ENCODE measurements at regions not wholly inside any gene's neighbourhood (a gene's known extent, or its start where the extent isn't known, plus 50 kb on each side); places are given as distances from the start of the nearest gene placed in this dataset.
A peak's percentile ranks its signal among the peaks of the same experiment; 100 is the strongest.
"Not testable (repeated sequence)": the region's sequence is repeated elsewhere in the genome, so short reads cannot be mapped to it uniquely, and the experiment has no call there.

DNA sequence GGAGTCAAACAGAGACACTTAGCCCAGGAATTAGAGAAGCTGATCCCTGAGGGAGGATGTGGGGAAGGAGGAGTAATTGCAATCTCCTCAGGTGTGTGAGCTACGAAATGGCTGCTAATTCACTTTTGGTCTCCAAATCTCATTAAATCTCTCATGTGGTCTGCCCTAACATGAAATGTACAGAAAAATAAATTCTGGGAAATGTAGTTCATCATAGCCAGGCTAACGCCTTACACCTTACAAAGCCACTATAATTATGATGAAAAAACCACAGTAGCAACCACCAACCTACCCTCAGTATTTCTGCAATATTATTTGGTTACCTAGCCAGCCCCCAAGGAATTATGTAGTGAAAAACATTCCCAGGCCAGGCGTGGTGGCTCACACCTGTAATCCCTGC lies 354.0 kb downstream of the TMEM167A start:
- in situ Hi-C loops (cut with HindIII; ENCODE audit: low pct_ligation_motif_present, low sequenced_read_pairs), result no loop called here
- DNase-seq, result no peak
- TF ChIP-seq, protein P1, sequence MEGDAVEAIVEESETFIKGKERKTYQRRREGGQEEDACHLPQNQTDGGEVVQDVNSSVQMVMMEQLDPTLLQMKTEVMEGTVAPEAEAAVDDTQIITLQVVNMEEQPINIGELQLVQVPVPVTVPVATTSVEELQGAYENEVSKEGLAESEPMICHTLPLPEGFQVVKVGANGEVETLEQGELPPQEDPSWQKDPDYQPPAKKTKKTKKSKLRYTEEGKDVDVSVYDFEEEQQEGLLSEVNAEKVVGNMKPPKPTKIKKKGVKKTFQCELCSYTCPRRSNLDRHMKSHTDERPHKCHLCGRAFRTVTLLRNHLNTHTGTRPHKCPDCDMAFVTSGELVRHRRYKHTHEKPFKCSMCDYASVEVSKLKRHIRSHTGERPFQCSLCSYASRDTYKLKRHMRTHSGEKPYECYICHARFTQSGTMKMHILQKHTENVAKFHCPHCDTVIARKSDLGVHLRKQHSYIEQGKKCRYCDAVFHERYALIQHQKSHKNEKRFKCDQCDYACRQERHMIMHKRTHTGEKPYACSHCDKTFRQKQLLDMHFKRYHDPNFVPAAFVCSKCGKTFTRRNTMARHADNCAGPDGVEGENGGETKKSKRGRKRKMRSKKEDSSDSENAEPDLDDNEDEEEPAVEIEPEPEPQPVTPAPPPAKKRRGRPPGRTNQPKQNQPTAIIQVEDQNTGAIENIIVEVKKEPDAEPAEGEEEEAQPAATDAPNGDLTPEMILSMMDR (IDR thresholded peaks at IDR 0.05; ENCODE audit: low read depth, low read length, missing control alignments), result no peak
- no peaks in the 10 kb centered on the region for H3K36me3 ChIP-seq (replicated peaks)
- H3K27ac ChIP-seq, result no peak overlapping the region
- H3K27me3 ChIP-seq (replicated peaks), result no peaks in the 10 kb centered on the region
- no peak overlapping the region for H3K4me3 ChIP-seq (ENCODE audit: low read depth, low read length)

DNA sequence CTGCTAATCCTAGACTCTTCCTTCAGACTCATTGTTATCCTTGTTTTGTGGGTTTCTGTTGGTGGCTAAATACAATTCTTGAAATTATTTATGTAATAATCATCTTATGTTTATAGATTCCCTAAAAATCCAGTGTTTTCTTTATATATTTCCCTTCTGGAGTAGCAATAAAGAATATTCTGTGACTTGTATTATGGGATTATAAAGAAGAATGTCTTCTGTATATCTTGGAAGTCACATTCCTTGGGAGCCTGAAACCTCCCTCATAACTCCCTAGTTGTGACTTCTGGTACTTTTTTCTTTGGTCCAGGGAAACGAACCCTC lies 356.1 kb downstream of the TMEM167A start:
- Histone ChIP-seq H3K36me3 (replicated peaks) (no peaks in the 10 kb centered on the region), H3K4me3 (ENCODE audit: low read depth, low read length) (no peak overlapping the region), H3K27ac (no peak overlapping the region), H3K27me3 (replicated peaks) (no peaks in the 10 kb centered on the region)
- no peak for DNase-seq
- in situ Hi-C loops (cut with HindIII; ENCODE audit: low pct_ligation_motif_present, low sequenced_read_pairs), result no loop called here
- TF ChIP-seq, protein P1 (IDR thresholded peaks at IDR 0.05; ENCODE audit: low read depth, low read length, missing control alignments), result no peak

DNA sequence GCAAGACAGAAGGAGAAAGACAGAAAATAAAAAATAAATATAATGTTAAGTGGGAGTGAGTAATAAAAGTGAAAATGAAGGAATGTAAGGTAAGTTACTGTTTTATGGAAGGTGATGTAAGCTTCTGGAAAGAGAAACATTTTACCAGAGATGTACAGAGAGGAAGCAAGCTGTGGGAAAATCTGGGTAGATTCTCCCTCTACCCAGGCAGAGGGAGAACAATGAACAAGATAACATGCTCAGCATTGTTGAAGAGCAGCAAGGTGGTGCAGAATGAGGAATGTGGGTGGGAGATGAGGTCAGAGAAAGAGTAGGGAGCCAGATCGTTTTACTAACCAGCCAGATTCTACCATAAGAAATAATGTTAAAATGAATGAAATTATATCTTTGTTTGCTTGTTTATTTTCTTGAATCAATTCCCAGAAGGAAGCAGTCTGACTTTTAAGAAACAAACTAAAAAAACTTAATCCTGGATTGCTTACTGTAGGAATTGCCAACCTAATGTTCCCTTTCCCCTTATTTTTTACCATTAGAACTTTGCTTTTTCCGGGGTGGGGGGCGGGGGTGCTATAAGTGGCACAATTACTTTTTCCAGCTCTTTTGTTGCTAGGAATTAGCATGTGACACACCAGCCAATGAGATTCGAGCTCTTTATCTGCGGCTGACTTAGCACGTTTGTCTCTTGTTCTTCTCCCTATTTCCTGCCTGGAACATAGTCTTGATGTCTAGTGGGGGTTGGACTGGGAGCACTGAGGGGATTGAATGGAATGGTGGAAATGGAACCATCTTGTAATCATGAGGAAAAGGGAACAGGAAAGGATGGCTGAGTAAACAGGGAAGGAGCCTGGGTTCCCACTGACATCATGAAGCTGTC lies 356.7 kb downstream of the TMEM167A start:
- no peaks in the 10 kb centered on the region for H3K27me3 ChIP-seq (replicated peaks)
- H3K36me3 ChIP-seq (replicated peaks), result no peaks in the 10 kb centered on the region
- DNase-seq, result no peak
- in situ Hi-C loops (cut with HindIII; ENCODE audit: low pct_ligation_motif_present, low sequenced_read_pairs), result no loop called here
- no peak overlapping the region for H3K27ac ChIP-seq
- H3K4me3 ChIP-seq (ENCODE audit: low read depth, low read length), result no peak overlapping the region
- TF ChIP-seq, protein P1 (IDR thresholded peaks at IDR 0.05; ENCODE audit: low read depth, low read length, missing control alignments), result no peak

DNA sequence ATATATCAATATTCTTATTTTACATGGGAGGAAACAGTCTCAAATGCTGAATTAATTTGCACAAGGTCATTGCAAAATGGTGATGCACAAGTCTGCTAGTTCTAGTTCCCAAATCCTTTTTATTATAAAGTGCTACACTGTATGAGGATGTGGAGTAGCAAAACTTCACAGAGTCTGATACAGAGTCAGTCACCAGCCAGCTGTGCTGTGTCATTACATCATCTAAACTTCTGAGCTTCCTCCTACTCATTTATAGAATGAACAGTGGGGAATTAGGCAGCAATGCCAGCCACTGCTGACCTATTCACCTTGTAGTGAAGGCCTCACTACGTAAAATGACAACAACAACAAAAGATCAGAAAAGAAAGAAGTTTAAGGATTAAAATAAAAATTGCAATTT lies 357.8 kb downstream of the TMEM167A start:
- DNase-seq, result peak; percentile 44
- no peak overlapping the region for H3K4me3 ChIP-seq (ENCODE audit: low read depth, low read length)
- no peaks in the 10 kb centered on the region for H3K27me3 ChIP-seq (replicated peaks)
- TF ChIP-seq, protein P1 (IDR thresholded peaks at IDR 0.05; ENCODE audit: low read depth, low read length, missing control alignments), result no peak
- H3K36me3 ChIP-seq (replicated peaks), result no peaks in the 10 kb centered on the region
- no peak overlapping the region for H3K27ac ChIP-seq
- in situ Hi-C loops (cut with HindIII; ENCODE audit: low pct_ligation_motif_present, low sequenced_read_pairs), result no loop called here

DNA sequence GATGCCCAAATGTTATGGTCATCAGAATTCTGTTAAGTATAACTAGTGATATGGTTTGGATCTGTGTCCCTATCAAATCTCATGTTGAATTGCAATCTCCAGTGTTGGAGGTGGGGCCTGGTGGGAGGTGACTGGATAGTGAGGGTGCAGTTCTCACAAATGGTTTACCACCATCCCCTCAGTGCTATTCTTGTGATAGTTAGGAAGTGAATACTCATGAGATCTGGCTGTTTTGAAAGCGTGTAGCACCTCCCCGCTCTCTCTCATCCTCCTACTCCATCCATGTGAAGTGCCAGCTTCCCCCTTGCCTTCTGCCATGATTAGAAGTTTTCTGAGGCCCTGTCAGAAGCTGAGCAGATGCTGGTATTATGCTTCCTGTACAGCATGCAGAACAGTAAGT lies 359.5 kb downstream of the TMEM167A start:
- TF ChIP-seq, protein P1 (IDR thresholded peaks at IDR 0.05; ENCODE audit: low read depth, low read length, missing control alignments), result no peak
- no peak for DNase-seq
- no peaks in the 10 kb centered on the region for H3K36me3 ChIP-seq (replicated peaks)
- no peak overlapping the region for H3K4me3 ChIP-seq (ENCODE audit: low read depth, low read length)
- in situ Hi-C loops (cut with HindIII; ENCODE audit: low pct_ligation_motif_present, low sequenced_read_pairs), result no loop called here
- H3K27me3 ChIP-seq (replicated peaks), result no peaks in the 10 kb centered on the region
- H3K27ac ChIP-seq, result no peak overlapping the region

DNA sequence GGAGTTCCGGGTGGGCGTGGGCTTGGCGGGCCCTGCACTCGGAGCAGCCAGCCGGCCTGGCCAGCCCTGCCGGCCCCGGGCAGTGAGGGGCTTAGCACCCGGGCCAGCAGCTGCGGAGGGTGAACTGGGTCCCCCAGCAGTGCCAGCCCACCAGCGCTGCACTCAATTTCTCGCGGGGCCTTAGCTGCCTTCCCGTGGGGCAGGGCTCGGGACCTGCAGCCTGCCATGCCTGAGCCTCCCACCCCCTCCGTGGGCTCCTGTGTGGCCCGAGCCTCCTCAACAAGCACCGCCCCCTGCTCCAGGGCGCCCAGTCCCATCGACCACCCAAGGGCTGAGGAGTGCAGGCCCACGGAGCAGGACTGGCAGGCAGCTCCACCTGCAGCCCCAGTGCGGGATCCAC lies 362.5 kb downstream of the TMEM167A start:
- H3K36me3 ChIP-seq (replicated peaks); H3K4me3 ChIP-seq (ENCODE audit: low read depth, low read length); H3K27me3 ChIP-seq (replicated peaks); in situ Hi-C loops (cut with HindIII; ENCODE audit: low pct_ligation_motif_present, low sequenced_read_pairs); DNase-seq; H3K27ac ChIP-seq: not testable (repeated sequence)
